Omental fat pad (tissue), 3 donors: ENCODE measurements at regions not wholly inside any gene's neighbourhood (a gene's known extent, or its start where the extent isn't known, plus 50 kb on each side); places are given as distances from the start of the nearest gene placed in this dataset.
"Not testable (repeated sequence)": the region's sequence is repeated elsewhere in the genome, so short reads cannot be mapped to it uniquely, and the experiment has no call there.

ENCODE experiments used
- ATAC-seq: fragments of 150-250 bp; one replicate; pipeline ENCODE4 v1.9.1; 2016; ENCODE audit warnings: mild to moderate bottlenecking, moderate library complexity; ENCODE audit not compliant: low FRiP score
- DNase-seq: peaks from one replicate; pipeline ENCODE4 v3.0.0-alpha.2; 2019; ENCODE audit warnings: low spot score
- CTCF ChIP-seq, 3 donors: fragments of 450-650 bp; IDR thresholded peaks; one replicate each; pipeline ENCODE4 v1.5.1; 2016 to 2017; ENCODE audit warnings: antibody characterized with exemption in 3 of 3, mild to moderate bottlenecking in 3 of 3, moderate library complexity in 2 of 3

- no peak for TF ChIP-seq CTCF (IDR thresholded peaks at IDR 0.05)
- DNase-seq (no peak), ATAC-seq (no peak)
Observed at GRCh38 chr7:112579388-112579787, 98.6 kb downstream of the LSMEM1 start.

GRCh38 chr7:112580717-112581435, 100.1 kb downstream of the LSMEM1 start:
- no peak for DNase-seq
- no peak for TF ChIP-seq CTCF (IDR thresholded peaks at IDR 0.05)
- ATAC-seq: no peak

- ATAC-seq (no peak), DNase-seq (no peak)
- no peak for TF ChIP-seq CTCF (IDR thresholded peaks at IDR 0.05)
Observed at GRCh38 chr7:112581529-112581928, 100.7 kb downstream of the LSMEM1 start.

- no peak for ATAC-seq
- TF ChIP-seq CTCF (IDR thresholded peaks at IDR 0.05): no peak
Observed at GRCh38 chr7:112584290-112584689, 103.5 kb downstream of the LSMEM1 start.

GRCh38 chr7:112587504-112587903, 106.7 kb downstream of the LSMEM1 start:
- ATAC-seq (no peak), DNase-seq (no peak)
- no peak for TF ChIP-seq CTCF (IDR thresholded peaks at IDR 0.05)

More at GRCh38 chr7:112584290-112584689, 103.5 kb downstream of the LSMEM1 start:
- DNase-seq: no peak

- not testable (repeated sequence) for ATAC-seq, DNase-seq
Observed at GRCh38 chr7:112592565-112593263, 111.9 kb downstream of the LSMEM1 start.

GRCh38 chr7:112594397-112594796, 113.6 kb downstream of the LSMEM1 start:
- no peak for TF ChIP-seq CTCF (IDR thresholded peaks at IDR 0.05)
- no peak for ATAC-seq
- DNase-seq: no peak
